HL-60 (cell line): ENCODE measurements at regions not wholly inside any gene's neighbourhood (a gene's known extent, or its start where the extent isn't known, plus 50 kb on each side); places are given as distances from the start of the nearest gene placed in this dataset.

ENCODE experiments used
- GABPA ChIP-seq: IDR thresholded peaks from 2 replicates; pipeline ENCODE4 v1.6.1; 2012; ENCODE audit warnings: low read depth
- TF ChIP-seq, protein P1 (sequence below): IDR thresholded peaks from one replicate; pipeline ENCODE4 v1.5.1; 2011; ENCODE audit warnings: low read length, control low read depth, inconsistent platforms; ENCODE audit not compliant: insufficient read depth

DNA sequence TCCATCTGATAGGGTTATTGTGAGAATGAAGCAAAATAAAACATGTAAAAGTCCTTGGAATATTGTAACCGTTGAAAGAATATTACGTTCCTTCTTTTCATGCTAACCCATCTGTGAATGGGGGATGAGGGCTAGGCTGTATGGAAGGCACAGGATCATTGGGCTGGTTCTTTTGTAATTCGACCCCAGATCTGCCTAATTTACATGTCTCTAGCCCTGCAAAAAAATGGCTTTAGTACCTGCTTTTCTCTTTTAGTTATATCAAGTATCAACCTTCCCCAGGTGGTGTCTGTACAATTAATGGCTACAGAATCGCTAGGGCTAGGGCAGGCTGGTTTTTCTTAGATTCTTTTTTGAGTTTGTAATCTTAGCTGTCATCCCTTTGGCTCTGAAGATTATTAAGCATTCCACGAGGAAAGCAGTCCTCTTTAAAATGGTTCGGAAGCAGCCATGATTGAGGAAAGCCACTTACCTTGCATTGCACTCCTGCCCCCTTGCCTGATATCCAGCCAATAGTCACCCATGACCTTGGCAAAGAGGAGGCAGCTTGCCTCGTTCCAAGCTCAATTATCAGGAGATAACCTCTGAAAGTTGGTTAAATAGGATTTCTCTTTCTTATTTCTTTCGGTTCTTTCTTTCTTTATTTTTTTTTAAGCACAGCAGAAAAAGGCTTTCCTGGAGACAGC, 153.9 kb upstream of the ZKSCAN2 start:
- TF ChIP-seq, protein P1, sequence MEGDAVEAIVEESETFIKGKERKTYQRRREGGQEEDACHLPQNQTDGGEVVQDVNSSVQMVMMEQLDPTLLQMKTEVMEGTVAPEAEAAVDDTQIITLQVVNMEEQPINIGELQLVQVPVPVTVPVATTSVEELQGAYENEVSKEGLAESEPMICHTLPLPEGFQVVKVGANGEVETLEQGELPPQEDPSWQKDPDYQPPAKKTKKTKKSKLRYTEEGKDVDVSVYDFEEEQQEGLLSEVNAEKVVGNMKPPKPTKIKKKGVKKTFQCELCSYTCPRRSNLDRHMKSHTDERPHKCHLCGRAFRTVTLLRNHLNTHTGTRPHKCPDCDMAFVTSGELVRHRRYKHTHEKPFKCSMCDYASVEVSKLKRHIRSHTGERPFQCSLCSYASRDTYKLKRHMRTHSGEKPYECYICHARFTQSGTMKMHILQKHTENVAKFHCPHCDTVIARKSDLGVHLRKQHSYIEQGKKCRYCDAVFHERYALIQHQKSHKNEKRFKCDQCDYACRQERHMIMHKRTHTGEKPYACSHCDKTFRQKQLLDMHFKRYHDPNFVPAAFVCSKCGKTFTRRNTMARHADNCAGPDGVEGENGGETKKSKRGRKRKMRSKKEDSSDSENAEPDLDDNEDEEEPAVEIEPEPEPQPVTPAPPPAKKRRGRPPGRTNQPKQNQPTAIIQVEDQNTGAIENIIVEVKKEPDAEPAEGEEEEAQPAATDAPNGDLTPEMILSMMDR: no peak
- TF ChIP-seq GABPA: no peak
